CD4-positive, alpha-beta T cell (primary cell): ENCODE measurements at regions not wholly inside any gene's neighbourhood (a gene's known extent, or its start where the extent isn't known, plus 50 kb on each side); places are given as distances from the start of the nearest gene placed in this dataset.

Source experiments
- ATAC-seq: fragments of 200-7000 bp; cut with Tn5 transposase; one replicate; pipeline ENCODE4 v1.10.0; 2022; ENCODE audit warnings: mild to moderate bottlenecking; ENCODE audit not compliant: poor library complexity
- CTCF ChIA-PET: fragments of 350-600 bp; sonication (Branson Sonifier 250); formaldehyde crosslinking; loops from one replicate; lab custom pipeline; 2021; ENCODE audit warnings: antibody characterized with exemption, inconsistent platforms; lab: Charles Lee
- POLR2A ChIA-PET: fragments of 350-600 bp; sonication (Branson Sonifier 250); formaldehyde crosslinking; loops from one replicate; lab custom pipeline; 2021; ENCODE audit warnings: antibody characterized with exemption, inconsistent platforms; lab: Charles Lee
- DNase-seq, 14 experiments: peaks; one replicate each; pipeline ENCODE4 v3.0.0-alpha.2; 2013 to 2020; ENCODE audit warnings: mixed read lengths in 2 of 14
- H3K27ac ChIP-seq, 2 donors: one replicate each; pipeline versions ENCODE4 v1.5.1 to v1.7.0; 2013; ENCODE audit warnings: low read length in 2 of 2, low read depth in 1 of 2, mild to moderate bottlenecking in 1 of 2
- H3K27me3 ChIP-seq, 2 experiments: 1 replicate in 1 of 2; 2 replicates in 1 of 2; pipeline versions ENCODE4 v1.6.1 to v1.7.0; 2013; ENCODE audit warnings: low read length in 2 of 2, control low read depth in 1 of 2, mild to moderate bottlenecking in 1 of 2, moderate library complexity in 1 of 2; ENCODE audit not compliant: insufficient read depth in 2 of 2, control insufficient read depth in 1 of 2
- H3K36me3 ChIP-seq: one replicate; pipeline ENCODE4 v1.6.1; 2013; ENCODE audit warnings: low read length, control low read depth; ENCODE audit not compliant: insufficient read depth
- H3K4me1 ChIP-seq: one replicate; pipeline ENCODE4 v1.6.1; 2013; ENCODE audit warnings: low read length, control low read depth; ENCODE audit not compliant: insufficient read depth
- H3K4me3 ChIP-seq: one replicate; pipeline ENCODE4 v1.5.1; 2013; ENCODE audit warnings: mild to moderate bottlenecking, low read length, moderate library complexity
- H3K9me3 ChIP-seq, 2 experiments: 1 replicate in 1 of 2; 2 replicates in 1 of 2; pipeline versions ENCODE4 v1.6.1 to v1.7.0; 2013; ENCODE audit warnings: low read length in 2 of 2, mild to moderate bottlenecking in 2 of 2, control low read depth in 1 of 2, moderate library complexity in 1 of 2; ENCODE audit not compliant: control insufficient read depth in 1 of 2, insufficient read depth in 1 of 2
- H3K27ac Mint-ChIP-seq: one replicate; pipeline ENCODE4 v1.8.0; 2020; ENCODE audit warnings: mixed read lengths
- H3K27me3 Mint-ChIP-seq: one replicate; pipeline ENCODE4 v1.8.0; 2021; ENCODE audit warnings: mixed read lengths
- H3K36me3 Mint-ChIP-seq: one replicate; pipeline ENCODE4 v1.8.0; 2021; ENCODE audit warnings: low read depth, mixed read lengths
- H3K4me1 Mint-ChIP-seq: one replicate; pipeline ENCODE4 v1.8.0; 2021; ENCODE audit warnings: low read depth, mixed read lengths
- H3K4me3 Mint-ChIP-seq: one replicate; pipeline ENCODE4 v1.8.0; 2020; ENCODE audit warnings: mild to moderate bottlenecking, mixed read lengths
- H3K9me3 Mint-ChIP-seq: one replicate; pipeline ENCODE4 v1.8.0; 2020; ENCODE audit warnings: mixed read lengths
- CTCF ChIP-seq: fragments of 200-600 bp; IDR thresholded peaks from one replicate; pipeline ENCODE4 v1.8.0; 2022; ENCODE audit warnings: antibody characterized with exemption, mild to moderate bottlenecking
- intact Hi-C, 2 experiments: fragments of 100-400 bp; cut with DNase I in 1 of 2; cut with micrococcal nuclease in 1 of 2; formaldehyde crosslinking; loops; one replicate each; pipeline versions ENCODE4 v1.15.1 to v1.9.0; 2023 to 2025; cut with DNase I, micrococcal nuclease

GRCh38 chr2:57876313-57876712 is 170.3 kb upstream of the VRK2 start:
- no peaks in the 10 kb centered on the region for H3K36me3 Mint-ChIP-seq
- Histone ChIP-seq H3K9me3 (no peaks in the 10 kb centered on the region), H3K4me3 (no peak overlapping the region), H3K27me3 (no peaks in the 10 kb centered on the region), H3K4me1 (no peaks in the 10 kb centered on the region), H3K36me3 (no peaks in the 10 kb centered on the region), H3K27ac (no peak overlapping the region)
- H3K27ac Mint-ChIP-seq: no peak overlapping the region
- H3K27me3 Mint-ChIP-seq: no peaks in the 10 kb centered on the region
- H3K4me1 Mint-ChIP-seq: no peaks in the 10 kb centered on the region
- DNase-seq: no peak
- no peaks in the 10 kb centered on the region for H3K9me3 Mint-ChIP-seq
- no peak for TF ChIP-seq CTCF
- POLR2A ChIA-PET: no interaction called here
- CTCF ChIA-PET: no interaction called here
- intact Hi-C loops: no loop called here
- ATAC-seq: no peak
- no peak overlapping the region for H3K4me3 Mint-ChIP-seq

- Histone ChIP-seq H3K4me1 (no peaks in the 10 kb centered on the region), H3K4me3 (no peak overlapping the region), H3K27ac (no peak overlapping the region), H3K27me3 (no peaks in the 10 kb centered on the region), H3K36me3 (no peaks in the 10 kb centered on the region), H3K9me3 (no peaks in the 10 kb centered on the region)
- intact Hi-C loops: no loop called here
- no peak for ATAC-seq
- no peaks in the 10 kb centered on the region for H3K9me3 Mint-ChIP-seq
- no peak for TF ChIP-seq CTCF
- no peaks in the 10 kb centered on the region for H3K27me3 Mint-ChIP-seq
- no peak overlapping the region for H3K4me3 Mint-ChIP-seq
- POLR2A ChIA-PET: no interaction called here
- CTCF ChIA-PET: no interaction called here
- no peak overlapping the region for H3K27ac Mint-ChIP-seq
- no peak for DNase-seq
- no peaks in the 10 kb centered on the region for H3K36me3 Mint-ChIP-seq
- no peaks in the 10 kb centered on the region for H3K4me1 Mint-ChIP-seq
Measured at GRCh38 chr2:57877811-57878170, 168.8 kb upstream of the VRK2 start.

GRCh38 chr2:57878171-57878865 is 168.3 kb upstream of the VRK2 start:
- ATAC-seq: no peak
- TF ChIP-seq CTCF: no peak
- no peak overlapping the region for H3K4me3 ChIP-seq
- H3K36me3 ChIP-seq: no peaks in the 10 kb centered on the region
- POLR2A ChIA-PET: no interaction called here
- no peaks in the 10 kb centered on the region for H3K27me3 Mint-ChIP-seq
- H3K4me1 Mint-ChIP-seq: no peaks in the 10 kb centered on the region
- CTCF ChIA-PET: no interaction called here
- no peak overlapping the region for H3K4me3 Mint-ChIP-seq
- H3K27ac ChIP-seq: no peak overlapping the region
- DNase-seq: no peak
- H3K27ac Mint-ChIP-seq: no peak overlapping the region
- no peaks in the 10 kb centered on the region for H3K36me3 Mint-ChIP-seq
- no peaks in the 10 kb centered on the region for H3K9me3 ChIP-seq
- no peaks in the 10 kb centered on the region for H3K9me3 Mint-ChIP-seq
- no peaks in the 10 kb centered on the region for H3K4me1 ChIP-seq
- intact Hi-C loops: no loop called here
- H3K27me3 ChIP-seq: no peaks in the 10 kb centered on the region
